Suprapubic skin (tissue), 4 donors: ENCODE measurements at regions not wholly inside any gene's neighbourhood (a gene's known extent, or its start where the extent isn't known, plus 50 kb on each side); places are given as distances from the start of the nearest gene placed in this dataset.
"Not testable (repeated sequence)": the region's sequence is repeated elsewhere in the genome, so short reads cannot be mapped to it uniquely, and the experiment has no call there.

ENCODE experiments used
- DNase-seq, 2 donors: peaks; one replicate each; pipeline ENCODE4 v3.0.0-alpha.2; 2019; ENCODE audit warnings: low spot score in 2 of 2
- H3K27ac ChIP-seq: fragments of 200-600 bp; sonication (generic); one replicate; pipeline ENCODE4 v1.5.1; 2019
- H3K27me3 ChIP-seq: fragments of 200-600 bp; sonication (generic); one replicate; pipeline ENCODE4 v1.5.1; 2019
- H3K36me3 ChIP-seq: fragments of 200-600 bp; sonication (generic); one replicate; pipeline ENCODE4 v1.5.1; 2019
- H3K4me1 ChIP-seq: fragments of 200-600 bp; sonication (generic); one replicate; pipeline ENCODE4 v1.5.1; 2019
- H3K4me3 ChIP-seq: fragments of 200-600 bp; sonication (generic); one replicate; pipeline ENCODE4 v1.5.1; 2019; ENCODE audit warnings: mild to moderate bottlenecking
- H3K9me3 ChIP-seq: fragments of 200-600 bp; sonication (generic); one replicate; pipeline ENCODE4 v1.5.1; 2019
- EP300 ChIP-seq: sonication (generic); formaldehyde crosslinking; IDR thresholded peaks from one replicate; pipeline ENCODE4 v1.6.1; 2017; ENCODE audit warnings: antibody characterized with exemption
- POLR2A ChIP-seq, 2 donors: fragments of 450-650 bp; IDR thresholded peaks; one replicate each; pipeline ENCODE4 v1.6.1; 2017; ENCODE audit warnings: antibody characterized with exemption in 2 of 2, mild to moderate bottlenecking in 2 of 2, moderate library complexity in 2 of 2
- POLR2AphosphoS5 ChIP-seq, 3 donors: sonication (generic); formaldehyde crosslinking; IDR thresholded peaks; one replicate each; pipeline ENCODE4 v1.6.1; 2017; ENCODE audit warnings: antibody characterized with exemption in 3 of 3
- WGBS: methylation state at CpG from one replicate; pipeline ENCODE4 v1.1.5; 2018; 5-methylcytosine and 5-hydroxymethylcytosine counted together
- TF ChIP-seq, protein P1 (sequence below), 2 donors: fragments of 200-600 bp in 1 of 2; fragments of 450-650 bp in 1 of 2; sonication (generic) in 1 of 2; IDR thresholded peaks; one replicate each; pipeline ENCODE4 v1.5.1; 2016 to 2019; ENCODE audit warnings: antibody characterized with exemption in 2 of 2, mild to moderate bottlenecking in 1 of 2, moderate library complexity in 1 of 2

GRCh38 chr13:79191501-79191900 lies 214.6 kb downstream of the RBM26 start:
- H3K27me3 ChIP-seq = no peaks in the 10 kb centered on the region
- TF ChIP-seq EP300 (no peak), POLR2A (IDR thresholded peaks at IDR 0.05) (no peak), POLR2AphosphoS5 (IDR thresholded peaks at IDR 0.05) (no peak)
- TF ChIP-seq, protein P1, sequence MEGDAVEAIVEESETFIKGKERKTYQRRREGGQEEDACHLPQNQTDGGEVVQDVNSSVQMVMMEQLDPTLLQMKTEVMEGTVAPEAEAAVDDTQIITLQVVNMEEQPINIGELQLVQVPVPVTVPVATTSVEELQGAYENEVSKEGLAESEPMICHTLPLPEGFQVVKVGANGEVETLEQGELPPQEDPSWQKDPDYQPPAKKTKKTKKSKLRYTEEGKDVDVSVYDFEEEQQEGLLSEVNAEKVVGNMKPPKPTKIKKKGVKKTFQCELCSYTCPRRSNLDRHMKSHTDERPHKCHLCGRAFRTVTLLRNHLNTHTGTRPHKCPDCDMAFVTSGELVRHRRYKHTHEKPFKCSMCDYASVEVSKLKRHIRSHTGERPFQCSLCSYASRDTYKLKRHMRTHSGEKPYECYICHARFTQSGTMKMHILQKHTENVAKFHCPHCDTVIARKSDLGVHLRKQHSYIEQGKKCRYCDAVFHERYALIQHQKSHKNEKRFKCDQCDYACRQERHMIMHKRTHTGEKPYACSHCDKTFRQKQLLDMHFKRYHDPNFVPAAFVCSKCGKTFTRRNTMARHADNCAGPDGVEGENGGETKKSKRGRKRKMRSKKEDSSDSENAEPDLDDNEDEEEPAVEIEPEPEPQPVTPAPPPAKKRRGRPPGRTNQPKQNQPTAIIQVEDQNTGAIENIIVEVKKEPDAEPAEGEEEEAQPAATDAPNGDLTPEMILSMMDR (IDR thresholded peaks at IDR 0.05) = no peak
- H3K4me1 ChIP-seq = no peaks in the 10 kb centered on the region
- no peaks in the 10 kb centered on the region for H3K36me3 ChIP-seq
- no peak overlapping the region for H3K27ac ChIP-seq
- H3K9me3 ChIP-seq = no peaks in the 10 kb centered on the region
- no peak overlapping the region for H3K4me3 ChIP-seq
- DNase-seq = no peak

- 54% methylated on average over 2 of the region's 2 CpGs for WGBS
- no peak for DNase-seq
- Histone ChIP-seq H3K27me3 (no peaks in the 10 kb centered on the region), H3K4me1 (no peaks in the 10 kb centered on the region), H3K27ac (no peak overlapping the region), H3K4me3 (no peak overlapping the region), H3K9me3 (no peaks in the 10 kb centered on the region), H3K36me3 (no peaks in the 10 kb centered on the region)
- TF ChIP-seq, protein P1 (IDR thresholded peaks at IDR 0.05) = no peak
- TF ChIP-seq POLR2AphosphoS5 (IDR thresholded peaks at IDR 0.05) (no peak), EP300 (no peak), POLR2A (IDR thresholded peaks at IDR 0.05) (no peak)
Observed at GRCh38 chr13:79190932-79191331, 215.1 kb downstream of the RBM26 start.

DNA sequence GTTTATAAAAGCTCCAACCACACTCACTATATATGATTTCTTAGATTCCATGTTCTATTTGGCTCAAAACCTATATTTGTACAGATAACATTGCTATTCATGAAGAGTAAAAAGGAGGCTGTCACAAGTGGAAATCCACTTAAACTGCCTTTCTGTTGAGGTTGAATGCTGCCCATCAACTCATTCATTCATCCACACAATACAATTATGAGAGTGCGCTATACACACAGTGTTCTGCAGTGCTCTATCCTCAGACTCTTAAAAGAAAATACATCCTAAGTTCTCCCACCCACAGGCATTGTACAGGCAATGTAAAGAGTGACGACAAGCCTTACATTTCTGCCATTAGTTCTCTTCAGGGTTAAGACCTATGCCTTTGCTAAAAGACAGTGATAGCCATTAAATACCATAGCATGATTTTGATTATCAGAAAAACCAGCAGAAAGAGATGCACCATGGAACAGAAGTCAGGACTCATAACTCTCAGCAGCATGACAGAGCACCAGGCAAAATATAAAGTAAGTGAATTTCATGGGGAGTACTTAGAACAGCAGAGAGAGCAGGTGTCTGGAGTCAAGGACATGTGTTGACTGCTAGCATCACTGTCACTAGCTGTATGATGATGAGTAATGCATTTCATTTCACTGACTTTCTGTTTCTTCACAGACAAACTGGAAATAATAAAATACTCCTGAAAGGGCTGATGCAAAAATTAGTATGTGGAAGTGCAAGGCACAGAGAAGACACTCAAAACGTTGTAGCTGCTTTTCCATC lies 218.0 kb downstream of the RBM26 start:
- no peak for DNase-seq
- Histone ChIP-seq H3K4me1 (no peaks in the 10 kb centered on the region), H3K9me3 (no peaks in the 10 kb centered on the region), H3K27me3 (no peaks in the 10 kb centered on the region), H3K4me3 (no peak overlapping the region), H3K27ac (no peak overlapping the region), H3K36me3 (no peaks in the 10 kb centered on the region)
- WGBS = 56% methylated on average over 3 of the region's 3 CpGs
- TF ChIP-seq POLR2AphosphoS5 (IDR thresholded peaks at IDR 0.05) = no peak
- TF ChIP-seq, protein P1 (IDR thresholded peaks at IDR 0.05) = no peak
- TF ChIP-seq POLR2A (IDR thresholded peaks at IDR 0.05) = no peak
- no peak for TF ChIP-seq EP300

- TF ChIP-seq, protein P1 (IDR thresholded peaks at IDR 0.05) = no peak
- TF ChIP-seq POLR2AphosphoS5 (IDR thresholded peaks at IDR 0.05) (no peak), EP300 (no peak), POLR2A (IDR thresholded peaks at IDR 0.05) (no peak)
- H3K36me3 ChIP-seq = no peaks in the 10 kb centered on the region
- WGBS = 71% methylated on average over 3 of the region's 3 CpGs
- H3K9me3 ChIP-seq = no peaks in the 10 kb centered on the region
- no peak overlapping the region for H3K27ac ChIP-seq
- H3K4me3 ChIP-seq = no peak overlapping the region
- H3K4me1 ChIP-seq = no peaks in the 10 kb centered on the region
- H3K27me3 ChIP-seq = no peaks in the 10 kb centered on the region
- no peak for DNase-seq
Observed at GRCh38 chr13:79185580-79185979, 220.5 kb downstream of the RBM26 start.

DNA sequence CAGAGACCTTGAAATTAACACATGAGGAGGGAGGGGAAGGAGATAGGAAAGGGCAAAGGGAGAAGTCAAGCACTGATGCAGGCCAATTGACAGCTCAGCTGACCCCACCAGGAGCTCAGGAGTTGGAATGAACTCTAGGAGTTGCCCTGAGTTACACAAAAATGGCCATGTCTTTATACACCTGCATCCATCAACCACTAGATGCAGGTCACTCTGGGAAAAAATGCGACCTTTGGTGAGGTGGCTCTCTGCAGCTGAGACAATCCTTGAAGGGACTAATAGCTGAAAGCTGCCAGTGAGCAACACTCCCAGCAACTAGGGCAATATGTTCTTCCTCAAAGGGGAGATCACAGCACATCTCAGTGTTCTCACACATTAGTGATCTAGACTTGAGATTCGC lies 222.8 kb downstream of the RBM26 start:
- H3K9me3 ChIP-seq = no peaks in the 10 kb centered on the region
- WGBS = 94% methylated on average over 2 of the region's 2 CpGs
- H3K27ac ChIP-seq = no peak overlapping the region
- H3K27me3 ChIP-seq = no peaks in the 10 kb centered on the region
- no peaks in the 10 kb centered on the region for H3K4me1 ChIP-seq
- H3K4me3 ChIP-seq = no peak overlapping the region
- no peak for DNase-seq
- no peak for TF ChIP-seq EP300
- TF ChIP-seq, protein P1 (IDR thresholded peaks at IDR 0.05) = no peak
- TF ChIP-seq POLR2AphosphoS5 (IDR thresholded peaks at IDR 0.05) = no peak
- H3K36me3 ChIP-seq = no peaks in the 10 kb centered on the region

- not testable (repeated sequence) for H3K9me3 ChIP-seq, H3K36me3 ChIP-seq, H3K27me3 ChIP-seq, H3K27ac ChIP-seq, H3K4me3 ChIP-seq, DNase-seq, H3K4me1 ChIP-seq
Observed at GRCh38 chr13:79173691-79174090, 232.4 kb downstream of the RBM26 start.

- DNase-seq, H3K27me3 ChIP-seq, H3K4me3 ChIP-seq, H3K4me1 ChIP-seq, H3K27ac ChIP-seq, H3K9me3 ChIP-seq, H3K36me3 ChIP-seq: not testable (repeated sequence)
Observed at GRCh38 chr13:79172924-79173323, 233.1 kb downstream of the RBM26 start.
